ENCODE measurements at regions not wholly inside any gene's neighbourhood (a gene's known extent, or its start where the extent isn't known, plus 50 kb on each side); places are given as distances from the start of the nearest gene placed in this dataset.
"Not testable (repeated sequence)": the region's sequence is repeated elsewhere in the genome, so short reads cannot be mapped to it uniquely, and the experiment has no call there.

GRCh38 chr7:67912437-67912836, 915.8 kb downstream of the TYW1 start:
- Histone ChIP-seq H3K9ac (ENCODE audit: low read depth, low read length) (no peak overlapping the region), H3K27me3 (ENCODE audit: insufficient read depth, low read length, poor library complexity) (no peaks in the 10 kb centered on the region)
- no peak for ATAC-seq (ENCODE audit: insufficient read depth, low read depth)

GRCh38 chr7:67913604-67914003, 917.0 kb downstream of the TYW1 start:
- H3K4me3 ChIP-seq (ENCODE audit: low read depth in 1 of 2, low read length in 2 of 2) = no peak overlapping the region
- no peak overlapping the region for H3K27ac ChIP-seq (ENCODE audit: low read length)
- TF ChIP-seq CTCF (IDR thresholded peaks at IDR 0.05; ENCODE audit: borderline replicate concordance, extremely low read depth, low read length, poor library complexity, severe bottlenecking) = no peak
- TF ChIP-seq EZH2 (IDR thresholded peaks at IDR 0.05; ENCODE audit: borderline replicate concordance, low read depth, low read length, severe bottlenecking) = no peak
- H3K27me3 ChIP-seq (ENCODE audit: insufficient read depth, low read length, poor library complexity) = no peaks in the 10 kb centered on the region
- no peaks in the 10 kb centered on the region for H4K20me1 ChIP-seq (ENCODE audit: insufficient read depth, low read length)
- no peaks in the 10 kb centered on the region for H3K36me3 ChIP-seq (ENCODE audit: insufficient read depth, low read length)
- DNase-seq (no peak), ATAC-seq (ENCODE audit: insufficient read depth, low read depth) (peak; percentile 56; the same call in 2 of the 3 replicates)
- H3K9ac ChIP-seq (ENCODE audit: low read depth, low read length) = no peak overlapping the region
- H3K4me1 ChIP-seq (ENCODE audit: insufficient read depth, low read length) = no peaks in the 10 kb centered on the region
- H3K4me2 ChIP-seq (ENCODE audit: insufficient read depth, low read length) = no peak overlapping the region
- H2AFZ ChIP-seq (ENCODE audit: low read depth, low read length) = no peak overlapping the region
- H3K9me3 ChIP-seq (ENCODE audit: insufficient read depth, low read length, severe bottlenecking) = peaks cover 7% of the 10 kb centered on the region
- no peaks in the 10 kb centered on the region for H3K79me2 ChIP-seq (ENCODE audit: insufficient read depth, low read length)

More at GRCh38 chr7:67912437-67912836, 915.8 kb downstream of the TYW1 start:
- Histone ChIP-seq H3K4me2 (ENCODE audit: insufficient read depth, low read length) (no peak overlapping the region), H3K9me3 (ENCODE audit: insufficient read depth, low read length, severe bottlenecking) (no peaks in the 10 kb centered on the region), H3K79me2 (ENCODE audit: insufficient read depth, low read length) (no peaks in the 10 kb centered on the region), H2AFZ (ENCODE audit: low read depth, low read length) (no peak overlapping the region), H3K4me1 (ENCODE audit: insufficient read depth, low read length) (no peaks in the 10 kb centered on the region), H3K4me3 (ENCODE audit: low read depth in 1 of 2, low read length in 2 of 2) (no peak overlapping the region), H4K20me1 (ENCODE audit: insufficient read depth, low read length) (no peaks in the 10 kb centered on the region), H3K27ac (ENCODE audit: low read length) (no peak overlapping the region), H3K36me3 (ENCODE audit: insufficient read depth, low read length) (no peaks in the 10 kb centered on the region)
- DNase-seq = no peak
- TF ChIP-seq CTCF (IDR thresholded peaks at IDR 0.05; ENCODE audit: borderline replicate concordance, extremely low read depth, low read length, poor library complexity, severe bottlenecking) = no peak
- no peak for TF ChIP-seq EZH2 (IDR thresholded peaks at IDR 0.05; ENCODE audit: borderline replicate concordance, low read depth, low read length, severe bottlenecking)

GRCh38 chr7:67916111-67916510, 919.5 kb downstream of the TYW1 start:
- H3K79me2 ChIP-seq (ENCODE audit: insufficient read depth, low read length); H2AFZ ChIP-seq (ENCODE audit: low read depth, low read length); H3K4me3 ChIP-seq (ENCODE audit: low read depth in 1 of 2, low read length in 2 of 2); ATAC-seq (ENCODE audit: insufficient read depth, low read depth); H3K27ac ChIP-seq (ENCODE audit: low read length); H3K27me3 ChIP-seq (ENCODE audit: insufficient read depth, low read length, poor library complexity); H3K4me2 ChIP-seq (ENCODE audit: insufficient read depth, low read length); DNase-seq; H3K36me3 ChIP-seq (ENCODE audit: insufficient read depth, low read length); H3K9ac ChIP-seq (ENCODE audit: low read depth, low read length); H3K4me1 ChIP-seq (ENCODE audit: insufficient read depth, low read length); H4K20me1 ChIP-seq (ENCODE audit: insufficient read depth, low read length): not testable (repeated sequence)
- peaks cover 14% of the 10 kb centered on the region for H3K9me3 ChIP-seq (ENCODE audit: insufficient read depth, low read length, severe bottlenecking)

- H3K27ac ChIP-seq (ENCODE audit: low read length) = no peak overlapping the region
- H3K4me3 ChIP-seq (ENCODE audit: low read depth in 1 of 2, low read length in 2 of 2) = no peak overlapping the region
- no peaks in the 10 kb centered on the region for H3K79me2 ChIP-seq (ENCODE audit: insufficient read depth, low read length)
- no peaks in the 10 kb centered on the region for H3K36me3 ChIP-seq (ENCODE audit: insufficient read depth, low read length)
- peaks cover 14% of the 10 kb centered on the region for H3K9me3 ChIP-seq (ENCODE audit: insufficient read depth, low read length, severe bottlenecking)
- H4K20me1 ChIP-seq (ENCODE audit: insufficient read depth, low read length) = no peaks in the 10 kb centered on the region
- DNase-seq (no peak), ATAC-seq (ENCODE audit: insufficient read depth, low read depth) (no peak)
- TF ChIP-seq CTCF (IDR thresholded peaks at IDR 0.05; ENCODE audit: borderline replicate concordance, extremely low read depth, low read length, poor library complexity, severe bottlenecking) (no peak), EZH2 (IDR thresholded peaks at IDR 0.05; ENCODE audit: borderline replicate concordance, low read depth, low read length, severe bottlenecking) (no peak)
- no peak overlapping the region for H3K9ac ChIP-seq (ENCODE audit: low read depth, low read length)
- H2AFZ ChIP-seq (ENCODE audit: low read depth, low read length) = no peak overlapping the region
- H3K4me1 ChIP-seq (ENCODE audit: insufficient read depth, low read length) = no peaks in the 10 kb centered on the region
- no peaks in the 10 kb centered on the region for H3K27me3 ChIP-seq (ENCODE audit: insufficient read depth, low read length, poor library complexity)
- H3K4me2 ChIP-seq (ENCODE audit: insufficient read depth, low read length) = no peak overlapping the region
Observed at GRCh38 chr7:67916571-67917436, 920.2 kb downstream of the TYW1 start.

All from DND-41 (cell line).